ENCODE measurements at regions not wholly inside any gene's neighbourhood (a gene's known extent, or its start where the extent isn't known, plus 50 kb on each side); places are given as distances from the start of the nearest gene placed in this dataset.

GRCh38 chr16:17647879-17648872 is 177.4 kb upstream of the XYLT1 start:
- POLR2A ChIA-PET = no interaction called here
- CTCF ChIA-PET = no interaction called here
- Mint-ChIP-seq H3K36me3 (peaks cover 12% of the 10 kb centered on the region), H3K4me1 (peaks cover 7% of the 10 kb centered on the region; the same call in 1 of the 2 replicates), H3K9me3 (peaks cover 19% of the 10 kb centered on the region), H3K27me3 (ENCODE audit: low read depth) (no peaks in the 10 kb centered on the region), H3K4me3 (no peak overlapping the region), H3K27ac (no peak overlapping the region)
- ATAC-seq (no peak), DNase-seq (ENCODE audit: low spot score) (no peak)
- TF ChIP-seq ELF4 (CRISPR knock-in tag; IDR thresholded peaks at IDR 0.05; ENCODE audit: low read depth) = no peak
- TF ChIP-seq TEAD1 (CRISPR knock-in tag; IDR thresholded peaks at IDR 0.05) = no peak
- no peak for TF ChIP-seq EMX1 (CRISPR knock-in tag; IDR thresholded peaks at IDR 0.05)
- TF ChIP-seq, protein P1, sequence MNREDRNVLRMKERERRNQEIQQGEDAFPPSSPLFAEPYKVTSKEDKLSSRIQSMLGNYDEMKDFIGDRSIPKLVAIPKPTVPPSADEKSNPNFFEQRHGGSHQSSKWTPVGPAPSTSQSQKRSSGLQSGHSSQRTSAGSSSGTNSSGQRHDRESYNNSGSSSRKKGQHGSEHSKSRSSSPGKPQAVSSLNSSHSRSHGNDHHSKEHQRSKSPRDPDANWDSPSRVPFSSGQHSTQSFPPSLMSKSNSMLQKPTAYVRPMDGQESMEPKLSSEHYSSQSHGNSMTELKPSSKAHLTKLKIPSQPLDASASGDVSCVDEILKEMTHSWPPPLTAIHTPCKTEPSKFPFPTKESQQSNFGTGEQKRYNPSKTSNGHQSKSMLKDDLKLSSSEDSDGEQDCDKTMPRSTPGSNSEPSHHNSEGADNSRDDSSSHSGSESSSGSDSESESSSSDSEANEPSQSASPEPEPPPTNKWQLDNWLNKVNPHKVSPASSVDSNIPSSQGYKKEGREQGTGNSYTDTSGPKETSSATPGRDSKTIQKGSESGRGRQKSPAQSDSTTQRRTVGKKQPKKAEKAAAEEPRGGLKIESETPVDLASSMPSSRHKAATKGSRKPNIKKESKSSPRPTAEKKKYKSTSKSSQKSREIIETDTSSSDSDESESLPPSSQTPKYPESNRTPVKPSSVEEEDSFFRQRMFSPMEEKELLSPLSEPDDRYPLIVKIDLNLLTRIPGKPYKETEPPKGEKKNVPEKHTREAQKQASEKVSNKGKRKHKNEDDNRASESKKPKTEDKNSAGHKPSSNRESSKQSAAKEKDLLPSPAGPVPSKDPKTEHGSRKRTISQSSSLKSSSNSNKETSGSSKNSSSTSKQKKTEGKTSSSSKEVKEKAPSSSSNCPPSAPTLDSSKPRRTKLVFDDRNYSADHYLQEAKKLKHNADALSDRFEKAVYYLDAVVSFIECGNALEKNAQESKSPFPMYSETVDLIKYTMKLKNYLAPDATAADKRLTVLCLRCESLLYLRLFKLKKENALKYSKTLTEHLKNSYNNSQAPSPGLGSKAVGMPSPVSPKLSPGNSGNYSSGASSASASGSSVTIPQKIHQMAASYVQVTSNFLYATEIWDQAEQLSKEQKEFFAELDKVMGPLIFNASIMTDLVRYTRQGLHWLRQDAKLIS (CRISPR knock-in tag; IDR thresholded peaks at IDR 0.05; ENCODE audit: borderline replicate concordance) = no peak
- TF ChIP-seq, protein P2, sequence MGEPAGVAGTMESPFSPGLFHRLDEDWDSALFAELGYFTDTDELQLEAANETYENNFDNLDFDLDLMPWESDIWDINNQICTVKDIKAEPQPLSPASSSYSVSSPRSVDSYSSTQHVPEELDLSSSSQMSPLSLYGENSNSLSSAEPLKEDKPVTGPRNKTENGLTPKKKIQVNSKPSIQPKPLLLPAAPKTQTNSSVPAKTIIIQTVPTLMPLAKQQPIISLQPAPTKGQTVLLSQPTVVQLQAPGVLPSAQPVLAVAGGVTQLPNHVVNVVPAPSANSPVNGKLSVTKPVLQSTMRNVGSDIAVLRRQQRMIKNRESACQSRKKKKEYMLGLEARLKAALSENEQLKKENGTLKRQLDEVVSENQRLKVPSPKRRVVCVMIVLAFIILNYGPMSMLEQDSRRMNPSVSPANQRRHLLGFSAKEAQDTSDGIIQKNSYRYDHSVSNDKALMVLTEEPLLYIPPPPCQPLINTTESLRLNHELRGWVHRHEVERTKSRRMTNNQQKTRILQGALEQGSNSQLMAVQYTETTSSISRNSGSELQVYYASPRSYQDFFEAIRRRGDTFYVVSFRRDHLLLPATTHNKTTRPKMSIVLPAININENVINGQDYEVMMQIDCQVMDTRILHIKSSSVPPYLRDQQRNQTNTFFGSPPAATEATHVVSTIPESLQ (CRISPR knock-in tag; IDR thresholded peaks at IDR 0.05) = no peak
- TF ChIP-seq, protein P3, sequence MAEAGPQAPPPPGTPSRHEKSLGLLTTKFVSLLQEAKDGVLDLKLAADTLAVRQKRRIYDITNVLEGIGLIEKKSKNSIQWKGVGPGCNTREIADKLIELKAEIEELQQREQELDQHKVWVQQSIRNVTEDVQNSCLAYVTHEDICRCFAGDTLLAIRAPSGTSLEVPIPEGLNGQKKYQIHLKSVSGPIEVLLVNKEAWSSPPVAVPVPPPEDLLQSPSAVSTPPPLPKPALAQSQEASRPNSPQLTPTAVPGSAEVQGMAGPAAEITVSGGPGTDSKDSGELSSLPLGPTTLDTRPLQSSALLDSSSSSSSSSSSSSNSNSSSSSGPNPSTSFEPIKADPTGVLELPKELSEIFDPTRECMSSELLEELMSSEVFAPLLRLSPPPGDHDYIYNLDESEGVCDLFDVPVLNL (CRISPR knock-in tag; IDR thresholded peaks at IDR 0.05; ENCODE audit: borderline replicate concordance, low read depth) = no peak
- TF ChIP-seq ESRRA (CRISPR knock-in tag; IDR thresholded peaks at IDR 0.05; ENCODE audit: borderline replicate concordance) = no peak
- TF ChIP-seq ZNF263 (CRISPR knock-in tag; IDR thresholded peaks at IDR 0.05; ENCODE audit: low read depth) = no peak
- TF ChIP-seq, protein P4, sequence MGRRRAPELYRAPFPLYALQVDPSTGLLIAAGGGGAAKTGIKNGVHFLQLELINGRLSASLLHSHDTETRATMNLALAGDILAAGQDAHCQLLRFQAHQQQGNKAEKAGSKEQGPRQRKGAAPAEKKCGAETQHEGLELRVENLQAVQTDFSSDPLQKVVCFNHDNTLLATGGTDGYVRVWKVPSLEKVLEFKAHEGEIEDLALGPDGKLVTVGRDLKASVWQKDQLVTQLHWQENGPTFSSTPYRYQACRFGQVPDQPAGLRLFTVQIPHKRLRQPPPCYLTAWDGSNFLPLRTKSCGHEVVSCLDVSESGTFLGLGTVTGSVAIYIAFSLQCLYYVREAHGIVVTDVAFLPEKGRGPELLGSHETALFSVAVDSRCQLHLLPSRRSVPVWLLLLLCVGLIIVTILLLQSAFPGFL (CRISPR knock-in tag; IDR thresholded peaks at IDR 0.05; ENCODE audit: borderline replicate concordance) = no peak
- TF ChIP-seq KAT7 (CRISPR knock-in tag; IDR thresholded peaks at IDR 0.05; ENCODE audit: borderline replicate concordance) = no peak
- no peak for TF ChIP-seq PRRX2 (CRISPR knock-in tag; IDR thresholded peaks at IDR 0.05)
- TF ChIP-seq, protein P5, sequence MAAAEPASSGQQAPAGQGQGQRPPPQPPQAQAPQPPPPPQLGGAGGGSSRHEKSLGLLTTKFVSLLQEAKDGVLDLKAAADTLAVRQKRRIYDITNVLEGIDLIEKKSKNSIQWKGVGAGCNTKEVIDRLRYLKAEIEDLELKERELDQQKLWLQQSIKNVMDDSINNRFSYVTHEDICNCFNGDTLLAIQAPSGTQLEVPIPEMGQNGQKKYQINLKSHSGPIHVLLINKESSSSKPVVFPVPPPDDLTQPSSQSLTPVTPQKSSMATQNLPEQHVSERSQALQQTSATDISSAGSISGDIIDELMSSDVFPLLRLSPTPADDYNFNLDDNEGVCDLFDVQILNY (CRISPR knock-in tag; IDR thresholded peaks at IDR 0.05) = no peak
- TF ChIP-seq, protein P6, sequence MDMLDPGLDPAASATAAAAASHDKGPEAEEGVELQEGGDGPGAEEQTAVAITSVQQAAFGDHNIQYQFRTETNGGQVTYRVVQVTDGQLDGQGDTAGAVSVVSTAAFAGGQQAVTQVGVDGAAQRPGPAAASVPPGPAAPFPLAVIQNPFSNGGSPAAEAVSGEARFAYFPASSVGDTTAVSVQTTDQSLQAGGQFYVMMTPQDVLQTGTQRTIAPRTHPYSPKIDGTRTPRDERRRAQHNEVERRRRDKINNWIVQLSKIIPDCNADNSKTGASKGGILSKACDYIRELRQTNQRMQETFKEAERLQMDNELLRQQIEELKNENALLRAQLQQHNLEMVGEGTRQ (CRISPR knock-in tag; IDR thresholded peaks at IDR 0.05) = no peak
- no peak for TF ChIP-seq FOXJ3 (CRISPR knock-in tag; IDR thresholded peaks at IDR 0.05; ENCODE audit: borderline replicate concordance)
- TF ChIP-seq TP53 (CRISPR knock-in tag; IDR thresholded peaks at IDR 0.05) = no peak
- TF ChIP-seq GABPB1 (CRISPR knock-in tag; IDR thresholded peaks at IDR 0.05) = no peak
- TF ChIP-seq SMAD4 (CRISPR knock-in tag; IDR thresholded peaks at IDR 0.05) = no peak
- no peak for TF ChIP-seq ZNF512 (CRISPR knock-in tag; IDR thresholded peaks at IDR 0.05; ENCODE audit: borderline replicate concordance)
- TF ChIP-seq RELA (CRISPR knock-in tag; IDR thresholded peaks at IDR 0.05; ENCODE audit: borderline replicate concordance) = no peak
- TF ChIP-seq MXD4 (CRISPR knock-in tag; IDR thresholded peaks at IDR 0.05; ENCODE audit: borderline replicate concordance) = no peak

All from WTC11 (cell line).